Pancreas (tissue), 10 donors: ENCODE measurements at regions not wholly inside any gene's neighbourhood (a gene's known extent, or its start where the extent isn't known, plus 50 kb on each side); places are given as distances from the start of the nearest gene placed in this dataset.
"Not testable (repeated sequence)": the region's sequence is repeated elsewhere in the genome, so short reads cannot be mapped to it uniquely, and the experiment has no call there.

Source experiments
- ATAC-seq, 4 donors: fragments of 200-7000 bp; cut with Tn5 transposase; one replicate each; pipeline versions ENCODE4 v1.8.0 to v1.9.1; 2020; ENCODE audit warnings: mild to moderate bottlenecking in 4 of 4, moderate library complexity in 4 of 4
- DNase-seq, 6 donors: peaks; one replicate each; pipeline ENCODE4 v3.0.0-alpha.2; 2020
- FAIRE-seq: peaks from 2 replicates; lab custom pipeline; 2012; peaks lifted over from hg19 to GRCh38; lab: Jason Lieb, UNC
- H3K27ac ChIP-seq, 4 donors: fragments of 200-600 bp; sonication (generic); 1 replicate in 3 of 4; 2 replicates in 1 of 4; pipeline versions ENCODE4 v1.5.0 to v1.8.0; 2020
- H3K27me3 ChIP-seq, 4 donors: fragments of 200-600 bp; one replicate each; pipeline ENCODE4 v1.8.0; 2021
- H3K36me3 ChIP-seq, 3 donors: fragments of 200-600 bp; sonication (generic) in 1 of 3; one replicate each; pipeline versions ENCODE4 v1.5.0 to v1.8.0; 2020 to 2021
- H3K4me1 ChIP-seq, 3 donors: fragments of 200-600 bp; one replicate each; pipeline ENCODE4 v1.8.0; 2021
- H3K4me3 ChIP-seq, 4 donors: fragments of 200-600 bp; sonication (generic) in 2 of 4; one replicate each; pipeline versions ENCODE4 v1.5.0 to v1.8.0; 2020 to 2021
- H3K9me3 ChIP-seq, 4 donors: fragments of 200-600 bp; one replicate each; pipeline ENCODE4 v1.8.0; 2021
- WGBS, 2 donors: extraction: QIAGEN DNeasy Blood & Tissue Kit; methylation state at CpG; one replicate each; pipeline ENCODE4 v1.1.7; 2013; 5-methylcytosine and 5-hydroxymethylcytosine counted together
- intact Hi-C, 3 donors: fragments of 100-400 bp; cut with DNase I; formaldehyde crosslinking; loops; one replicate each; pipeline versions ENCODE4 v1.11.1 to v1.14.2; 2022
- TF ChIP-seq, protein P1 (sequence below), 4 donors: fragments of 200-600 bp; sonication (generic) in 3 of 4; IDR thresholded peaks; one replicate each; pipeline versions ENCODE4 v1.5.0 to v1.8.0; 2021; ENCODE audit warnings: antibody characterized with exemption in 4 of 4
- donor health status: healthy with polysubstance abuse.
- donor health status: DM: no; HTN: no; CAD: no; lungs with moderate emphysema.
- donor health status: DM: no; HTN: no; CAD: no.
- donor health status: control.
- donor health status: control.
- donor health status: Bipolar disorder and iron deficiency.
- donor health status: DM: yes; HTN: yes; CAD: no.
- donor health status: DM: no; HTN: no; CAD: no.
- donor health status: DM: no; HTN: no; CAD: no.
- donor health status: DM: yes; HTN: yes; CAD: no.

DNA sequence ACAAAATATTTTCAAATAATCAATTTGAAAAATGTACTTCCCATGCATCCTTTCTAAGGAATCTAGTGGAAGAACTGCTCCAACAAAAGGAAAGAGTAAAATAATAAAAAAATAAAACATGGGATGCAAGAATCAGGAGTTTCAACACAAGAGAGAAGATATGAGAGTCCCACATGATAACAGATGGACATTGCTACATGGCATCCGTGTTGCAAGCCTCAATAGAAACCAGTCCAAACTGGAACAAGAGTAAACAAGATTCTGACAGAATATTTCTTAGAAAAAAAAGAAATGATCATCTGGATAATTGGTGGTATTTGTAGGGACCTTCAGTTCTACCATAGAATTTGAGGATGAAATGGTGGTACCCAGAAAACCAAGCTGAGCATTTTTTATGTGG, 186.8 kb downstream of the FRK start:
- no peaks in the 10 kb centered on the region for H3K36me3 ChIP-seq
- no peaks in the 10 kb centered on the region for H3K9me3 ChIP-seq
- TF ChIP-seq, protein P1, sequence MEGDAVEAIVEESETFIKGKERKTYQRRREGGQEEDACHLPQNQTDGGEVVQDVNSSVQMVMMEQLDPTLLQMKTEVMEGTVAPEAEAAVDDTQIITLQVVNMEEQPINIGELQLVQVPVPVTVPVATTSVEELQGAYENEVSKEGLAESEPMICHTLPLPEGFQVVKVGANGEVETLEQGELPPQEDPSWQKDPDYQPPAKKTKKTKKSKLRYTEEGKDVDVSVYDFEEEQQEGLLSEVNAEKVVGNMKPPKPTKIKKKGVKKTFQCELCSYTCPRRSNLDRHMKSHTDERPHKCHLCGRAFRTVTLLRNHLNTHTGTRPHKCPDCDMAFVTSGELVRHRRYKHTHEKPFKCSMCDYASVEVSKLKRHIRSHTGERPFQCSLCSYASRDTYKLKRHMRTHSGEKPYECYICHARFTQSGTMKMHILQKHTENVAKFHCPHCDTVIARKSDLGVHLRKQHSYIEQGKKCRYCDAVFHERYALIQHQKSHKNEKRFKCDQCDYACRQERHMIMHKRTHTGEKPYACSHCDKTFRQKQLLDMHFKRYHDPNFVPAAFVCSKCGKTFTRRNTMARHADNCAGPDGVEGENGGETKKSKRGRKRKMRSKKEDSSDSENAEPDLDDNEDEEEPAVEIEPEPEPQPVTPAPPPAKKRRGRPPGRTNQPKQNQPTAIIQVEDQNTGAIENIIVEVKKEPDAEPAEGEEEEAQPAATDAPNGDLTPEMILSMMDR (IDR thresholded peaks at IDR 0.05) = no peak
- intact Hi-C loops = no loop called here
- H3K4me3 ChIP-seq = no peak overlapping the region
- WGBS, 2 donors = 54 to 57% methylated on average over 1 of the region's 1 CpG
- H3K27me3 ChIP-seq = no peaks in the 10 kb centered on the region
- ATAC-seq (no peak), DNase-seq (no peak), FAIRE-seq (no peak)
- H3K4me1 ChIP-seq = no peaks in the 10 kb centered on the region
- no peak overlapping the region for H3K27ac ChIP-seq

DNA sequence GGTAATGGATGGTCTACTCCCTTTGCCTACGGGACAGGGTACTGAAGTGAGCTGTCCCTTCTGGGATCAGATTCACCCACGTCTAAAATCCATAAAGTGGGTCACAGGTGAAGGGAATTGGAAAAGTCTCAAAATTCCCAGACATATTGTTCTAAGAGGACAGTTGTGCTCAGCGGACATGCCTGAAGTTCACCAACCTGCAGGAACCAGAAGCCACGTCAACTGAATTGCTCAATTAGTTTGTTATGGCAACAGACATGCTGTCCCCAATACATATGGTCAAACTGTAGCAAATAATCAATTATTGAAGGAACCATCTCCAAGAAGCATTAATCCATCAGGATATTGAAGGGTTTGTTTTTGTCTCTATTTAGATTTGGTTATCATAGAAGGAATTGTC, 190.2 kb downstream of the FRK start:
- Histone ChIP-seq H3K4me3 (no peak overlapping the region), H3K9me3 (no peaks in the 10 kb centered on the region), H3K27ac (no peak overlapping the region), H3K27me3 (no peaks in the 10 kb centered on the region), H3K4me1 (no peaks in the 10 kb centered on the region), H3K36me3 (no peaks in the 10 kb centered on the region)
- TF ChIP-seq, protein P1 (IDR thresholded peaks at IDR 0.05) = no peak
- no peak for ATAC-seq
- FAIRE-seq = no peak
- no peak for DNase-seq
- intact Hi-C loops = no loop called here
- WGBS, 2 donors = 54 to 72% methylated on average over 4 of the region's 4 CpGs

DNA sequence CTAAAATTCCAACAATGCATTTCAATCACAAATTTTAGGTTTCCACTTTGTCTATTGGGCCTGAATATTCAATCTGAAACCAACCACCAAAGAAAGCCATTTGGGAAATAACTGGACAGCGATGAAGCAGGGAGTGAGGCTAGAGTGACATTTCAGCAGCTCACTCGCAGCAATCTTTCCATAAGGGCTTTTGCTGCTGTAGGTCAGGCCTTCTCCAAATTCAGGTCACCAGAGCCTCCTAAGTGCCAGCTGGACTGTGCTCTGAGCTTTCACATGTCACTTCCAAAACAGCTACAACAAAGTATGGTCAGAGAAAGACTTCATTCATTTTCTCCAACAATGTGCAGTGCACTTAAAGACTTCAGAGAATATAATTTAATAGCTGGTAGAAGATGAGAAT, 194.8 kb downstream of the FRK start:
- DNase-seq (no peak), ATAC-seq (no peak), FAIRE-seq (no peak)
- no peak overlapping the region for H3K27ac ChIP-seq
- TF ChIP-seq, protein P1 (IDR thresholded peaks at IDR 0.05) = no peak
- no peak overlapping the region for H3K4me3 ChIP-seq
- no peaks in the 10 kb centered on the region for H3K4me1 ChIP-seq
- WGBS, 2 donors = 85 to 94% methylated on average over 2 of the region's 2 CpGs
- intact Hi-C loops = no loop called here
- no peaks in the 10 kb centered on the region for H3K27me3 ChIP-seq
- no peaks in the 10 kb centered on the region for H3K36me3 ChIP-seq
- no peaks in the 10 kb centered on the region for H3K9me3 ChIP-seq

DNA sequence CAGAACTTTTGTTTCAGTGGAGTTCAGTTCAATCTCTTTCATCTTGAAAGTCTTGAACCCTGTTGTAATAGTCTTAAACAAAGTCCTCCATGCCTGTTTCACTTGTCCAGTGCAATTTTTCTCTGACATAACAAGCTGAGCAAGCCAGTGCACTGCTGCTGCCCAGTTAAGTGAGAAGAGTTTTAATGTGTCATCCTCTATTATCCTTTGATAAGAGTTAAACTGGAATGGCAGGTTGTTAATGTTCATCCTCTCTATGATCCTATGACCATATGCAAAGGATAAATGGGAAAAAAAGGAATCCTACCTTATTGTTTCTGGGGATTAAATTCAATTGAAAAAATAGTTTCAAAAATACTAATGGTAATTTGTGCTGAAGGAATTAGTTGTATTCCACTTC, 197.5 kb downstream of the FRK start:
- FAIRE-seq = no peak
- intact Hi-C loops = no loop called here
- Histone ChIP-seq H3K9me3 (no peaks in the 10 kb centered on the region), H3K36me3 (no peaks in the 10 kb centered on the region), H3K27ac (no peak overlapping the region), H3K4me3 (no peak overlapping the region), H3K4me1 (no peaks in the 10 kb centered on the region), H3K27me3 (no peaks in the 10 kb centered on the region)
- TF ChIP-seq, protein P1 (IDR thresholded peaks at IDR 0.05) = no peak
- no peak for ATAC-seq
- DNase-seq = no peak

DNA sequence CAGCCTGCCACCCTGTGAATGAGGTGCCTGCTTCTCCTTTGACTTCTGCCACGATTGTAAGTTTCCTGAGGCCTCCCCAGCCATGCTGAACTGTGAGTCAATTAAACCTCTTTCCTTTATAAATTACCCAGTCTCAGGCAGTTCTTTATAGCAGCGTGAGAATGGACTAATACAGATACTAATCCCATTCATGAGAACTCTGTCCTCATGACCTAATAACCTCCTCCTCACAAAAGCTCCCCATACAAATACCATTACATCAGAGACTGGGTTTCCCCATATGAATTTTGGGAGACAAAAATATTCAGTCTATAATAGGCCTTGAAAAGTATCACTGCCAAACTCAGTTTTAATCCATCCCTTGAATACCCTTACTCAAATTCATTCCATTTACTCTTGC, 199.0 kb downstream of the FRK start:
- ATAC-seq, H3K27ac ChIP-seq, intact Hi-C loops, DNase-seq, H3K4me1 ChIP-seq, FAIRE-seq, H3K9me3 ChIP-seq, H3K36me3 ChIP-seq, H3K27me3 ChIP-seq, H3K4me3 ChIP-seq: not testable (repeated sequence)
- 56 to 57% methylated on average over 2 of the region's 2 CpGs for WGBS, 2 donors

DNA sequence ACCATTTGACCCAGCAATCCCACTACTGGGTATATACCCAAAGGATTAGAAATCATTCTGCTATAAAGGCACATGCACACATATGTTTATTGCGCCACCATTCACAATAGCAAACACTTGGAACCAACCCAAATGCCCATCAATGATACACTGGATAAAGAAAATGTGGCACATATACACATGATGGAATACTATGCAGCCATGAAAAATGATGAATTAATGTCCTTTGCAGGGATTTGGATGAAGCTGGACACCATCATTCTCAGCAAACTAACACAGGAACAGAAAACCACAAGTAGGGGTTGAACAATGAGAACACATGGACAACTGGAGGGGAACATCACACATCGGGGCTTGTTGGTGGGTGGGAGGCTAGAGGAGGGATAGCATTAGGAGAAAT, 201.1 kb downstream of the FRK start:
- H3K27ac ChIP-seq, H3K4me1 ChIP-seq, H3K27me3 ChIP-seq, FAIRE-seq, ATAC-seq, H3K36me3 ChIP-seq, DNase-seq, intact Hi-C loops, H3K9me3 ChIP-seq, H3K4me3 ChIP-seq: not testable (repeated sequence)
- 89 to 93% methylated on average over 2 of the region's 2 CpGs for WGBS, 2 donors
